ENCODE measurements at regions not wholly inside any gene's neighbourhood (a gene's known extent, or its start where the extent isn't known, plus 50 kb on each side); places are given as distances from the start of the nearest gene placed in this dataset.
A peak's percentile ranks its signal among the peaks of the same experiment; 100 is the strongest.

GRCh38 chr11:10984250-10984649 lies 126.4 kb upstream of the ZBED5 start:
- Histone ChIP-seq H3K4me1 (replicated peaks in 1 of 4; ENCODE audit: control insufficient read depth in 3 of 4, insufficient read depth in 4 of 4, low read length in 3 of 4) (peaks cover 0 to 2% (median 1%) of the 10 kb centered on the region in 4 experiments; a peak in 1 of 7 replicates), H2BK120ac (replicated peaks; ENCODE audit: low read depth, low read length) (no peak overlapping the region), H3K4ac (replicated peaks; ENCODE audit: insufficient read length, low read depth, low read length) (no peak overlapping the region), H2AK5ac (ENCODE audit: low read depth, low read length) (no peak overlapping the region), H4K8ac (ENCODE audit: extremely low read depth, insufficient read depth, low read length) (no peak overlapping the region), H2BK15ac (ENCODE audit: low read length) (no peak overlapping the region), H3K14ac (ENCODE audit: insufficient read length) (no peak overlapping the region), H3K79me1 (ENCODE audit: low read depth, low read length) (no peaks in the 10 kb centered on the region), H3K27ac (ENCODE audit: low read depth, low read length) (no peak overlapping the region), H2BK5ac (ENCODE audit: low read depth, low read length) (no peak overlapping the region), H3K4me3 (ENCODE audit: extremely low read depth in 1 of 4, insufficient read depth in 2 of 4, low read depth in 3 of 4, low read length in 4 of 4) (no peak overlapping the region), H3K23ac (ENCODE audit: insufficient read length) (no peak overlapping the region), H2BK12ac (ENCODE audit: low read depth, low read length) (no peak overlapping the region), H3K9me3 (ENCODE audit: insufficient read depth in 2 of 2, low read depth in 1 of 2, low read length in 1 of 2) (no peaks in the 10 kb centered on the region), H2BK20ac (ENCODE audit: low read length) (no peak overlapping the region), H3K4me2 (ENCODE audit: insufficient read depth in 1 of 2, low read depth in 2 of 2, low read length in 2 of 2) (no peak overlapping the region), H3K18ac (ENCODE audit: extremely low read depth, low read length) (no peak overlapping the region), H3K27me3 (replicated peaks in 1 of 4; ENCODE audit: control insufficient read depth in 3 of 4, extremely low read depth in 1 of 4, insufficient read depth in 3 of 4, low read length in 3 of 4) (no peaks in the 10 kb centered on the region), H4K5ac (ENCODE audit: insufficient read length, low read depth, low read length) (no peak overlapping the region), H2AFZ (ENCODE audit: low read length) (no peak overlapping the region), H4K91ac (replicated peaks; ENCODE audit: insufficient read length, low read length) (no peak overlapping the region), H3K56ac (replicated peaks; ENCODE audit: insufficient read length, low read depth, low read length) (no peak overlapping the region), H3K79me2 (ENCODE audit: control insufficient read depth in 1 of 2, insufficient read depth in 2 of 2, low read length in 2 of 2) (no peaks in the 10 kb centered on the region), H3K9ac (replicated peaks in 1 of 4; ENCODE audit: extremely low read depth in 1 of 4, low read depth in 3 of 4, low read length in 3 of 4) (no peak overlapping the region), H3K23me2 (ENCODE audit: low read depth, low read length) (peaks cover 4% of the 10 kb centered on the region; the same call in 1 of the 2 replicates), H3K36me3 (ENCODE audit: control insufficient read depth in 2 of 4, insufficient read depth in 4 of 4, low read length in 3 of 4) (no peaks in the 10 kb centered on the region), H4K20me1 (replicated peaks in 1 of 2; ENCODE audit: control insufficient read depth in 1 of 2, insufficient read depth in 2 of 2, low read length in 2 of 2) (no peaks in the 10 kb centered on the region)
- POLR2A ChIA-PET (ENCODE audit: partially characterized antibody): interaction anchor here (1.7 kb wide), 1 partner anchor 175 kb away, joined by 5 read pairs; the partner anchor contains the start of gene EIF4G2
- CTCF ChIA-PET (ENCODE audit: partially characterized antibody): interaction anchor here (0.7 to 2.2 kb wide), 6 partner anchors 8 to 171 kb away, joined by 3 to 6 read pairs (median 3); no protein-coding TSS in a partner anchor
- FAIRE-seq (peak; percentile 39), DNase-seq (ENCODE audit: low read depth in 1 of 2, low spot score in 2 of 2) (no peak)
- WGBS, 2 experiments (ENCODE audit: extremely low coverage in 1 of 2, insufficient coverage in 1 of 2, insufficient read length in 1 of 2, insufficient replicate concordance in 2 of 2, low coverage in 1 of 2, low lambda C conversion rate in 2 of 2, missing lambda C conversion rate in 1 of 2): 93% methylated on average over 4 of the region's 4 CpGs; no CpG with 5 or more reads in 1 of the 2 experiments
- TF ChIP-seq TAF1 (IDR thresholded peaks at IDR 0.05; ENCODE audit: low read depth, low read length) (no peak), CREB1 (IDR thresholded peaks at IDR 0.05) (no peak), SIX5 (IDR thresholded peaks at IDR 0.05; ENCODE audit: low read depth, low read length) (peak; percentile 48; the same call in 1 of the 2 replicates), USF2 (IDR thresholded peaks at IDR 0.05; ENCODE audit: low read length) (peak; percentile 78), RXRA (IDR thresholded peaks at IDR 0.05; ENCODE audit: insufficient read depth, low read depth, low read length) (no peak), E2F6 (IDR thresholded peaks at IDR 0.05) (no peak), HDAC2 (IDR thresholded peaks at IDR 0.05; ENCODE audit: borderline replicate concordance in 1 of 2, low read depth in 2 of 2, low read length in 2 of 2) (no peak), TCF12 (IDR thresholded peaks at IDR 0.05; ENCODE audit: low read depth, low read length) (no peak), RNF2 (IDR thresholded peaks at IDR 0.05; ENCODE audit: borderline replicate concordance, low read depth, low read length, missing control alignments, poor library complexity, severe bottlenecking) (no peak), BCL11A (IDR thresholded peaks at IDR 0.05; ENCODE audit: low read depth in 2 of 2, low read length in 2 of 2) (no peak), POLR2AphosphoS5 (IDR thresholded peaks at IDR 0.05; ENCODE audit: low read depth, low read length) (no peak), MAX (IDR thresholded peaks at IDR 0.05) (no peak)

All from H1 (cell line).